ENCODE measurements at regions not wholly inside any gene's neighbourhood (a gene's known extent, or its start where the extent isn't known, plus 50 kb on each side); places are given as distances from the start of the nearest gene placed in this dataset.

- POLR2A ChIA-PET = no interaction called here
Observed at GRCh38 chr7:135840591-135840990, 92.0 kb upstream of the FAM180A start.

GRCh38 chr7:135837675-135838074 is 89.1 kb upstream of the FAM180A start:
- no peak overlapping the region for H3K27ac ChIP-seq
- no peak overlapping the region for H3K4me3 ChIP-seq
- no peak overlapping the region for H3K4me2 ChIP-seq
- no peaks in the 10 kb centered on the region for H3K4me1 ChIP-seq
- no peaks in the 10 kb centered on the region for H3K9me3 ChIP-seq
- ATAC-seq (no peak), FAIRE-seq (no peak), DNase-seq (ENCODE audit: low read depth in 1 of 2, low spot score in 1 of 2) (no peak)
- CTCF ChIA-PET = interaction anchor here (1.5 kb wide), 1 partner anchor 11 kb away, joined by 3 read pairs; no protein-coding TSS in a partner anchor
- 4% methylated on average over 2 of the region's 2 CpGs for WGBS (ENCODE audit: missing lambda C conversion rate)
- POLR2A ChIA-PET = no interaction called here
- TF ChIP-seq CHD4 (IDR thresholded peaks at IDR 0.05; ENCODE audit: borderline replicate concordance) (no peak), HES2 (IDR thresholded peaks at IDR 0.05) (no peak), HOXB13 (CRISPR knock-in tag; IDR thresholded peaks at IDR 0.05; ENCODE audit: low read depth) (no peak), POLR2AphosphoS2 (conservative IDR thresholded peaks at IDR 0.05; ENCODE audit: low read length) (no peak), RARB (CRISPR knock-in tag; IDR thresholded peaks at IDR 0.05) (no peak), ATOH8 (CRISPR knock-in tag; IDR thresholded peaks at IDR 0.05; ENCODE audit: low read depth) (no peak), ZNF302 (CRISPR knock-in tag; IDR thresholded peaks at IDR 0.05) (no peak), SMC3 (IDR thresholded peaks at IDR 0.05) (no peak), RCOR1 (IDR thresholded peaks at IDR 0.05; ENCODE audit: low read depth, low read length) (no peak), FOSL2 (IDR thresholded peaks at IDR 0.05) (no peak), FOSL2 (CRISPR knock-in tag; IDR thresholded peaks at IDR 0.05) (no peak), NR3C1 (IDR thresholded peaks at IDR 0.05) (no peak), FOXS1 (CRISPR knock-in tag; IDR thresholded peaks at IDR 0.05) (no peak), POLR2A (IDR thresholded peaks at IDR 0.05; ENCODE audit: low read length) (no peak), GATA3 (IDR thresholded peaks at IDR 0.05; ENCODE audit: borderline replicate concordance) (no peak), HEYL (CRISPR knock-in tag; IDR thresholded peaks at IDR 0.05) (no peak), ELK1 (IDR thresholded peaks at IDR 0.05; ENCODE audit: low read depth, low read length) (no peak)

More at GRCh38 chr7:135840591-135840990, 92.0 kb upstream of the FAM180A start:
- CTCF ChIA-PET = no interaction called here
- Histone ChIP-seq H3K4me3 (no peak overlapping the region), H3K4me1 (no peaks in the 10 kb centered on the region), H3K9me3 (no peaks in the 10 kb centered on the region), H3K27ac (no peak overlapping the region), H3K4me2 (no peak overlapping the region)
- no peak for ATAC-seq
- FAIRE-seq = no peak
- no peak for DNase-seq (ENCODE audit: low read depth in 1 of 2, low spot score in 1 of 2)
- TF ChIP-seq CHD4 (IDR thresholded peaks at IDR 0.05; ENCODE audit: borderline replicate concordance) = no peak
- no peak for TF ChIP-seq ZSCAN20 (CRISPR knock-in tag; IDR thresholded peaks at IDR 0.05)
- no peak for TF ChIP-seq MAZ (IDR thresholded peaks at IDR 0.05; ENCODE audit: borderline replicate concordance, low read depth, low read length)
- no peak for TF ChIP-seq MAX (IDR thresholded peaks at IDR 0.05)
- TF ChIP-seq BHLHE40 (IDR thresholded peaks at IDR 0.05; ENCODE audit: low read depth, low read length) = no peak
- TF ChIP-seq TFCP2L1 (CRISPR knock-in tag; IDR thresholded peaks at IDR 0.05) = no peak
- TF ChIP-seq MAFK (IDR thresholded peaks at IDR 0.05; ENCODE audit: partially characterized antibody) = no peak

- 40% methylated on average over 8 of the region's 8 CpGs for WGBS (ENCODE audit: missing lambda C conversion rate)
- H3K4me2 ChIP-seq = no peak overlapping the region
- ChIA-PET POLR2A (no interaction called here), CTCF (interaction anchor here (1.1 kb wide), 1 partner anchor 12 kb away, joined by 3 read pairs; no protein-coding TSS in a partner anchor)
- FAIRE-seq = no peak
- TF ChIP-seq ZSCAN20 (CRISPR knock-in tag; IDR thresholded peaks at IDR 0.05) (no peak), EHF (CRISPR knock-in tag; IDR thresholded peaks at IDR 0.05) (no peak), NFE2L2 (conservative IDR thresholded peaks at IDR 0.05; ENCODE audit: low read length) (no peak), MYC (IDR thresholded peaks at IDR 0.05; ENCODE audit: borderline replicate concordance, low read length) (no peak), EP300 (IDR thresholded peaks at IDR 0.05) (no peak), E2F6 (IDR thresholded peaks at IDR 0.05; ENCODE audit: borderline replicate concordance, low read depth) (no peak), GATA3 (IDR thresholded peaks at IDR 0.05; ENCODE audit: borderline replicate concordance) (no peak)
- DNase-seq (ENCODE audit: low read depth in 1 of 2, low spot score in 1 of 2) = no peak
- H3K9me3 ChIP-seq = no peaks in the 10 kb centered on the region
- no peak overlapping the region for H3K4me3 ChIP-seq
- H3K27ac ChIP-seq = no peak overlapping the region
- no peak for ATAC-seq
- no peaks in the 10 kb centered on the region for H3K4me1 ChIP-seq
Observed at GRCh38 chr7:135834266-135834665, 85.7 kb upstream of the FAM180A start.

Data from A549 (cell line).